SJCRH30 (cell line): ENCODE measurements at regions not wholly inside any gene's neighbourhood (a gene's known extent, or its start where the extent isn't known, plus 50 kb on each side); places are given as distances from the start of the nearest gene placed in this dataset.
"Not testable (repeated sequence)": the region's sequence is repeated elsewhere in the genome, so short reads cannot be mapped to it uniquely, and the experiment has no call there.

Source experiments
- DNase-seq, 2 experiments: peaks; one replicate each; pipeline ENCODE4 v3.0.0-alpha.2; 2015 to 2020
- H3K27ac ChIP-seq: fragments of 250-450 bp; sonication (Bioruptor Pico); 2 replicates; pipeline ENCODE4 v1.5.1; 2020; ENCODE audit warnings: mild to moderate bottlenecking, moderate library complexity
- H3K27me3 ChIP-seq: fragments of 250-450 bp; sonication (Bioruptor Pico); 2 replicates; pipeline ENCODE4 v1.5.1; 2020; ENCODE audit warnings: mild to moderate bottlenecking, moderate library complexity
- H3K36me3 ChIP-seq: fragments of 250-450 bp; sonication (Bioruptor Pico); 2 replicates; pipeline ENCODE4 v1.5.1; 2020; ENCODE audit warnings: mild to moderate bottlenecking, moderate library complexity
- H3K4me1 ChIP-seq: fragments of 250-450 bp; sonication (Bioruptor Pico); 2 replicates; pipeline ENCODE4 v1.5.1; 2020; ENCODE audit warnings: mild to moderate bottlenecking, moderate library complexity
- H3K4me3 ChIP-seq: fragments of 250-450 bp; sonication (Bioruptor Pico); 2 replicates; pipeline ENCODE4 v1.5.1; 2020; ENCODE audit warnings: mild to moderate bottlenecking, moderate library complexity
- H3K9me3 ChIP-seq: fragments of 250-450 bp; sonication (Bioruptor Pico); replicated peaks from 2 replicates; pipeline ENCODE4 v1.5.1; 2020; ENCODE audit warnings: mild to moderate bottlenecking, moderate library complexity

GRCh38 chr16:62829607-62830006 lies 793.4 kb upstream of the CDH8 start:
- H3K9me3 ChIP-seq = 0 out of 2 replicates have a peak, but pooled peaks cover 2% of the 10 kb centered on the region
- DNase-seq = no peak
- H3K4me3 ChIP-seq = no peak overlapping the region
- H3K36me3 ChIP-seq = no peaks in the 10 kb centered on the region
- H3K27me3 ChIP-seq = no peaks in the 10 kb centered on the region
- H3K27ac ChIP-seq = no peak overlapping the region
- H3K4me1 ChIP-seq = no peaks in the 10 kb centered on the region

GRCh38 chr16:62829084-62829483 lies 792.8 kb upstream of the CDH8 start:
- H3K27me3 ChIP-seq = no peaks in the 10 kb centered on the region
- H3K9me3 ChIP-seq = 0 out of 2 replicates have a peak, but pooled peaks cover 2% of the 10 kb centered on the region
- no peak overlapping the region for H3K27ac ChIP-seq
- DNase-seq = no peak
- no peaks in the 10 kb centered on the region for H3K4me1 ChIP-seq
- H3K4me3 ChIP-seq = no peak overlapping the region
- H3K36me3 ChIP-seq = no peaks in the 10 kb centered on the region

GRCh38 chr16:62821824-62822223 lies 785.6 kb upstream of the CDH8 start:
- DNase-seq = no peak
- H3K4me1 ChIP-seq = no peaks in the 10 kb centered on the region
- H3K27ac ChIP-seq = no peak overlapping the region
- no peaks in the 10 kb centered on the region for H3K27me3 ChIP-seq
- H3K4me3 ChIP-seq = no peak overlapping the region
- H3K9me3 ChIP-seq = no peaks in the 10 kb centered on the region
- H3K36me3 ChIP-seq = no peaks in the 10 kb centered on the region

- Histone ChIP-seq H3K4me3 (no peak overlapping the region), H3K4me1 (no peaks in the 10 kb centered on the region)
- DNase-seq = no peak
These were observed 780.8 kb upstream of the CDH8 start for GRCh38 chr16:62816971-62817519.

GRCh38 chr16:62814891-62815290 lies 778.7 kb upstream of the CDH8 start:
- Histone ChIP-seq H3K9me3 (no peaks in the 10 kb centered on the region), H3K27ac (no peak overlapping the region), H3K4me3 (no peak overlapping the region), H3K36me3 (no peaks in the 10 kb centered on the region), H3K4me1 (no peaks in the 10 kb centered on the region), H3K27me3 (no peaks in the 10 kb centered on the region)
- DNase-seq = no peak

More at GRCh38 chr16:62816971-62817519, 780.8 kb upstream of the CDH8 start:
- Histone ChIP-seq H3K36me3 (no peaks in the 10 kb centered on the region), H3K9me3 (no peaks in the 10 kb centered on the region), H3K27ac (no peak overlapping the region), H3K27me3 (no peaks in the 10 kb centered on the region)

- H3K4me1 ChIP-seq = no peaks in the 10 kb centered on the region
- no peaks in the 10 kb centered on the region for H3K9me3 ChIP-seq
- H3K27me3 ChIP-seq = no peaks in the 10 kb centered on the region
- DNase-seq = no peak
- H3K27ac ChIP-seq = no peak overlapping the region
- H3K4me3 ChIP-seq = no peak overlapping the region
- no peaks in the 10 kb centered on the region for H3K36me3 ChIP-seq
These were observed 769.1 kb upstream of the CDH8 start for GRCh38 chr16:62805221-62805857.

- H3K4me3 ChIP-seq = no peak overlapping the region
- no peaks in the 10 kb centered on the region for H3K27me3 ChIP-seq
- no peaks in the 10 kb centered on the region for H3K4me1 ChIP-seq
- no peak for DNase-seq
- H3K27ac ChIP-seq = no peak overlapping the region
- no peaks in the 10 kb centered on the region for H3K36me3 ChIP-seq
- no peaks in the 10 kb centered on the region for H3K9me3 ChIP-seq
These were observed 758.5 kb upstream of the CDH8 start for GRCh38 chr16:62794724-62795123.

GRCh38 chr16:62780081-62780480 lies 743.8 kb upstream of the CDH8 start:
- H3K4me1 ChIP-seq, DNase-seq, H3K4me3 ChIP-seq, H3K36me3 ChIP-seq, H3K27ac ChIP-seq, H3K9me3 ChIP-seq, H3K27me3 ChIP-seq: not testable (repeated sequence)

GRCh38 chr16:62764572-62764971 lies 728.3 kb upstream of the CDH8 start:
- H3K27me3 ChIP-seq = 0 out of 2 replicates have a peak, but pooled peaks cover 2% of the 10 kb centered on the region
- no peak for DNase-seq
- no peak overlapping the region for H3K4me3 ChIP-seq

GRCh38 chr16:62760398-62760797 lies 724.2 kb upstream of the CDH8 start:
- Histone ChIP-seq H3K9me3 (no peaks in the 10 kb centered on the region), H3K4me1 (no peaks in the 10 kb centered on the region), H3K4me3 (no peak overlapping the region), H3K36me3 (no peaks in the 10 kb centered on the region), H3K27me3 (no peaks in the 10 kb centered on the region), H3K27ac (no peak overlapping the region)
- peak in 1 of 2 experiments; percentile 20 for DNase-seq

More at GRCh38 chr16:62764572-62764971, 728.3 kb upstream of the CDH8 start:
- no peak overlapping the region for H3K27ac ChIP-seq
- H3K4me1 ChIP-seq = no peaks in the 10 kb centered on the region
- no peaks in the 10 kb centered on the region for H3K36me3 ChIP-seq
- no peaks in the 10 kb centered on the region for H3K9me3 ChIP-seq

GRCh38 chr16:62755938-62756337 lies 719.7 kb upstream of the CDH8 start:
- H3K27ac ChIP-seq = no peak overlapping the region
- no peaks in the 10 kb centered on the region for H3K9me3 ChIP-seq
- DNase-seq = no peak
- no peak overlapping the region for H3K4me3 ChIP-seq
- no peaks in the 10 kb centered on the region for H3K36me3 ChIP-seq
- H3K27me3 ChIP-seq = no peaks in the 10 kb centered on the region
- no peaks in the 10 kb centered on the region for H3K4me1 ChIP-seq

- Histone ChIP-seq H3K4me3 (no peak overlapping the region), H3K4me1 (no peaks in the 10 kb centered on the region), H3K36me3 (no peaks in the 10 kb centered on the region), H3K9me3 (no peaks in the 10 kb centered on the region), H3K27ac (no peak overlapping the region), H3K27me3 (no peaks in the 10 kb centered on the region)
- no peak for DNase-seq
These were observed 716.6 kb upstream of the CDH8 start for GRCh38 chr16:62752854-62753253.

GRCh38 chr16:62751218-62751617 lies 715.0 kb upstream of the CDH8 start:
- DNase-seq = no peak
- Histone ChIP-seq H3K27ac (no peak overlapping the region), H3K9me3 (no peaks in the 10 kb centered on the region), H3K4me3 (no peak overlapping the region), H3K4me1 (no peaks in the 10 kb centered on the region), H3K27me3 (no peaks in the 10 kb centered on the region), H3K36me3 (no peaks in the 10 kb centered on the region)

GRCh38 chr16:62741692-62742091 lies 705.5 kb upstream of the CDH8 start:
- DNase-seq = no peak
- no peaks in the 10 kb centered on the region for H3K27me3 ChIP-seq
- no peaks in the 10 kb centered on the region for H3K4me1 ChIP-seq
- H3K4me3 ChIP-seq = no peak overlapping the region
- H3K9me3 ChIP-seq = no peaks in the 10 kb centered on the region
- no peaks in the 10 kb centered on the region for H3K36me3 ChIP-seq
- no peak overlapping the region for H3K27ac ChIP-seq

- Histone ChIP-seq H3K9me3 (no peaks in the 10 kb centered on the region), H3K36me3 (no peaks in the 10 kb centered on the region), H3K27ac (no peak overlapping the region), H3K4me3 (no peak overlapping the region), H3K27me3 (no peaks in the 10 kb centered on the region), H3K4me1 (no peaks in the 10 kb centered on the region)
- no peak for DNase-seq
These were observed 702.6 kb upstream of the CDH8 start for GRCh38 chr16:62738666-62739460.
